HepG2 (cell line): ENCODE measurements at regions not wholly inside any gene's neighbourhood (a gene's known extent, or its start where the extent isn't known, plus 50 kb on each side); places are given as distances from the start of the nearest gene placed in this dataset.

Experiments used
- MBNL3 ChIP-seq: fragments of 250-450 bp; sonication (Bioruptor Pico); conservative IDR thresholded peaks from 2 replicates; pipeline ENCODE4 v1.8.0; 2022; ENCODE audit warnings: mild to moderate bottlenecking, inconsistent platforms
- NONO ChIP-seq, 2 experiments: fragments of 450-650 bp in 1 of 2; sonication (generic) in 1 of 2; formaldehyde crosslinking in 1 of 2; IDR thresholded peaks in 1 of 2; conservative IDR thresholded peaks in 1 of 2; 2 replicates each; pipeline versions ENCODE4 v1.6.1 to v1.8.0; 2017 to 2022; ENCODE audit warnings: mild to moderate bottlenecking in 1 of 2, missing genetic modification reagents in 1 of 2, moderate library complexity in 1 of 2
- PAXIP1 ChIP-seq: sonication (generic); formaldehyde crosslinking; conservative IDR thresholded peaks from 2 replicates; pipeline ENCODE4 v1.4.0; 2020; ENCODE audit warnings: mild to moderate bottlenecking, missing genetic modification reagents, moderate library complexity
- YEATS2 ChIP-seq: sonication (generic); formaldehyde crosslinking; IDR thresholded peaks from 2 replicates; pipeline ENCODE4 v1.4.0; 2020; ENCODE audit warnings: missing genetic modification reagents, borderline replicate concordance
- ZNF264 ChIP-seq: sonication (generic); formaldehyde crosslinking; IDR thresholded peaks from 2 replicates; pipeline ENCODE4 v1.4.0; 2020; ENCODE audit warnings: missing genetic modification reagents
- TF ChIP-seq, protein P1 (sequence below): sonication (generic); formaldehyde crosslinking; conservative IDR thresholded peaks from 2 replicates; pipeline ENCODE4 v1.4.0; 2020; ENCODE audit warnings: missing genetic modification reagents
- TF ChIP-seq, protein P2 (sequence below): sonication (generic); formaldehyde crosslinking; IDR thresholded peaks from 2 replicates; pipeline ENCODE4 v1.5.1; 2020; ENCODE audit warnings: mild to moderate bottlenecking, missing genetic modification reagents, borderline replicate concordance

DNA sequence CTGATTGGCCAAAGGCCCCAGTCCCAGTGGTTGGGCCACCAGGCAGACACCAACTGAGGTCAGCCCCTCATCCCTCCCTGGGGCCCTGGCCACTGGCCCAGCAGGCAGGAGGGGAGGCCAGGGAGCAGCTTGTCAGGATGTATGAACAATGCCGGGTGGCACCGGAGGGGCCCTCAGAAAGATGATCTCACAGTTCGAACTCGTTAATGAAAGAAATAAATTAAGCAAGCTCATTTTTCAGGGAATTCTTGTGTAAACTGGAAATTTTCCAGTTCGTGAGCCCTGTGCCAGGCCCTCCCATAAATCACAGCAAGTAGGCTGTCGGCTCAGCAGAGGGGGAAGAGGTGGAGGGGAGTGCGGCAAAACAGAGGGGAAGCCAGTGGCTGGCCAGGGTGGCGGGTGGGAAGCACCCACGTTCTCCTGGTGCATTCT is 177.0 kb upstream of the VASH1 start (continued):
- TF ChIP-seq PAXIP1 (CRISPR knock-in tag) (no peak), NONO (IDR thresholded peaks at IDR 0.05) (no peak), NONO (CRISPR knock-in tag; conservative IDR thresholded peaks at IDR 0.05) (no peak), MBNL3 (CRISPR knock-in tag) (no peak), ZNF264 (no peak), YEATS2 (CRISPR knock-in tag) (no peak)
- TF ChIP-seq, protein P1, sequence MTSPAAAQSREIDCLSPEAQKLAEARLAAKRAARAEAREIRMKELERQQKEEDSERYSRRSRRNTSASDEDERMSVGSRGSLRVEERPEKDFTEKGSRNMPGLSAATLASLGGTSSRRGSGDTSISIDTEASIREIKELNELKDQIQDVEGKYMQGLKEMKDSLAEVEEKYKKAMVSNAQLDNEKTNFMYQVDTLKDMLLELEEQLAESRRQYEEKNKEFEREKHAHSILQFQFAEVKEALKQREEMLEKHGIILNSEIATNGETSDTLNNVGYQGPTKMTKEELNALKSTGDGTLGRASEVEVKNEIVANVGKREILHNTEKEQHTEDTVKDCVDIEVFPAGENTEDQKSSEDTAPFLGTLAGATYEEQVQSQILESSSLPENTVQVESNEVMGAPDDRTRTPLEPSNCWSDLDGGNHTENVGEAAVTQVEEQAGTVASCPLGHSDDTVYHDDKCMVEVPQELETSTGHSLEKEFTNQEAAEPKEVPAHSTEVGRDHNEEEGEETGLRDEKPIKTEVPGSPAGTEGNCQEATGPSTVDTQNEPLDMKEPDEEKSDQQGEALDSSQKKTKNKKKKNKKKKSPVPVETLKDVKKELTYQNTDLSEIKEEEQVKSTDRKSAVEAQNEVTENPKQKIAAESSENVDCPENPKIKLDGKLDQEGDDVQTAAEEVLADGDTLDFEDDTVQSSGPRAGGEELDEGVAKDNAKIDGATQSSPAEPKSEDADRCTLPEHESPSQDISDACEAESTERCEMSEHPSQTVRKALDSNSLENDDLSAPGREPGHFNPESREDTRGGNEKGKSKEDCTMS = no peak
- TF ChIP-seq, protein P2, sequence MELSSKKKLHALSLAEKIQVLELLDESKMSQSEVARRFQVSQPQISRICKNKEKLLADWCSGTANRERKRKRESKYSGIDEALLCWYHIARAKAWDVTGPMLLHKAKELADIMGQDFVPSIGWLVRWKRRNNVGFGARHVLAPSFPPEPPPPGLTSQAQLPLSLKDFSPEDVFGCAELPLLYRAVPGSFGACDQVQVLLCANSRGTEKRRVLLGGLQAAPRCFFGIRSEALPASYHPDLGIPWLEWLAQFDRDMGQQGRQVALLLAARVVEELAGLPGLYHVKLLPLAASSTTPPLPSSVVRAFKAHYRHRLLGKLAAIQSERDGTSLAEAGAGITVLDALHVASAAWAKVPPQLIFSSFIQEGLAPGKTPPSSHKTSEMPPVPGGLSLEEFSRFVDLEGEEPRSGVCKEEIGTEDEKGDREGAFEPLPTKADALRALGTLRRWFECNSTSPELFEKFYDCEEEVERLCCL (CRISPR knock-in tag) = no peak
- TF ChIP-seq, all 625 proteins: peak for 0
